PC-9 (cell line): ENCODE measurements at regions not wholly inside any gene's neighbourhood (a gene's known extent, or its start where the extent isn't known, plus 50 kb on each side); places are given as distances from the start of the nearest gene placed in this dataset.
"Not testable (repeated sequence)": the region's sequence is repeated elsewhere in the genome, so short reads cannot be mapped to it uniquely, and the experiment has no call there.

Experiments
- BruUV-seq: library from RNA; stranded (reverse); fragments of 400-500 nt; replicated peaks from 2 replicates; lab custom pipeline; 2021; lab: Mats Ljungman, UMichigan
- CTCF ChIA-PET: fragments of 300-600 bp; sonication (Branson Sonifier 250); formaldehyde crosslinking; loops from one replicate; lab custom pipeline; 2022; ENCODE audit warnings: antibody characterized with exemption; lab: Charles Lee
- POLR2A ChIA-PET: fragments of 300-600 bp; sonication (Branson Sonifier 250); formaldehyde crosslinking; loops from one replicate; lab custom pipeline; 2022; ENCODE audit warnings: antibody characterized with exemption; ENCODE audit not compliant: unreplicated experiment; lab: Charles Lee
- DNase-seq, 2 experiments: peaks; one replicate each; pipeline versions ENCODE4 v3.0.0 to v3.0.0-alpha.2; 2015 to 2022; ENCODE audit warnings: mixed read lengths in 1 of 2
- H2AFZ ChIP-seq: fragments of 200-600 bp; sonication (generic); 2 replicates; pipeline ENCODE4 v1.8.1; 2017; ENCODE audit warnings: antibody characterized with exemption
- H3F3A ChIP-seq: fragments of 200-600 bp; sonication (generic); 2 replicates; pipeline ENCODE4 v1.8.1; 2017; ENCODE audit warnings: antibody characterized with exemption, mild to moderate bottlenecking, low read depth; ENCODE audit not compliant: insufficient read depth
- H3K27ac ChIP-seq: fragments of 200-600 bp; sonication (generic); 2 replicates; pipeline ENCODE4 v1.6.1; 2016; ENCODE audit warnings: mixed run types
- H3K27me3 ChIP-seq: fragments of 200-600 bp; sonication (generic); 2 replicates; pipeline ENCODE4 v1.6.1; 2016; ENCODE audit warnings: low read depth, mixed run types; ENCODE audit not compliant: insufficient read depth
- H3K36me3 ChIP-seq: fragments of 200-600 bp; sonication (generic); 2 replicates; pipeline ENCODE4 v1.6.1; 2016; ENCODE audit warnings: low read depth, mixed run types
- H3K4me1 ChIP-seq: fragments of 200-600 bp; sonication (generic); replicated peaks from 2 replicates; pipeline ENCODE4 v1.6.1; 2016; ENCODE audit warnings: mixed run types; ENCODE audit not compliant: insufficient read depth
- H3K4me2 ChIP-seq: fragments of 200-600 bp; sonication (generic); 2 replicates; pipeline ENCODE4 v1.6.1; 2017; ENCODE audit warnings: mixed run types
- H3K4me3 ChIP-seq: fragments of 200-600 bp; sonication (generic); 2 replicates; pipeline ENCODE4 v1.6.1; 2016; ENCODE audit warnings: mixed run types
- H3K79me2 ChIP-seq: fragments of 200-600 bp; sonication (generic); 2 replicates; pipeline ENCODE4 v1.6.1; 2017; ENCODE audit warnings: low read depth, mixed run types
- H3K9me2 ChIP-seq: fragments of 200-600 bp; sonication (generic); 2 replicates; pipeline ENCODE4 v1.8.1; 2017; ENCODE audit warnings: mild to moderate bottlenecking; ENCODE audit not compliant: insufficient read depth
- H3K9me3 ChIP-seq: fragments of 200-600 bp; sonication (generic); 2 replicates; pipeline ENCODE4 v1.8.1; 2016; ENCODE audit warnings: low read depth; ENCODE audit not compliant: insufficient read depth
- H4K20me1 ChIP-seq: fragments of 200-600 bp; sonication (generic); 2 replicates; pipeline ENCODE4 v1.8.1; 2017; ENCODE audit not compliant: insufficient read depth
- EZH2 ChIP-seq: fragments of 200-600 bp; sonication (generic); IDR thresholded peaks from 2 replicates; pipeline ENCODE4 v1.8.0; 2017; ENCODE audit warnings: antibody characterized with exemption, low read depth
- intact Hi-C: fragments of 100-400 bp; cut with micrococcal nuclease; formaldehyde crosslinking; loops from one replicate; pipeline ENCODE4 v1.10.0; 2022; ENCODE audit not compliant: unreplicated experiment
- TF ChIP-seq, protein P1 (sequence below): fragments of 200-600 bp; sonication (generic); conservative IDR thresholded peaks from 2 replicates; pipeline ENCODE4 v1.6.1; 2017; ENCODE audit warnings: mixed run types, antibody characterized with exemption, mild to moderate bottlenecking, moderate library complexity

DNA sequence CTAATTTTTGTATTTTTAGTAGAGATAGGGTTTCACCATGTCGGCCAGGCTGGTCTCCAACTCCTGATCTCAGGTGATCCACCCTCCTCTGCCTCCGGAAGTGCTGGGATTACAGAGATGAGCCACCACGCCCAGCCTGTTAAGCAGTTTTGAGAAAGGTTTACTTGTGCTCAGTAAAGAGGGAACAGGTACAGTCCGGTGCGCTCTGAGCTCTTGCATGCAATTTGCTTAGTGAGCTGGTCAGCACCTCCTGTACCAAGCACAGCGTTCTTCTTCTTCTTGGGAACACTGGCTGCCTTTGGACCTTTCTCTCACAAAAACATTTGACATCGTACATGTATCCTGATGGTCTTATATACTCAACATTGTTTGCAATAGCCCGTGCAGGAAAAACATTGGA, 118.3 kb downstream of the AKR1D1 start:
- Histone ChIP-seq H3K4me1 (peaks cover 35% of the 10 kb centered on the region), H3K9me2 (no peaks in the 10 kb centered on the region), H3K79me2 (no peaks in the 10 kb centered on the region), H4K20me1 (no peaks in the 10 kb centered on the region), H3K36me3 (no peaks in the 10 kb centered on the region), H3K4me2 (no peak overlapping the region), H3K4me3 (no peak overlapping the region), H3K27me3 (no peaks in the 10 kb centered on the region), H3K27ac (no peak overlapping the region), H3F3A (peaks cover 20% of the 10 kb centered on the region; the same call in 1 of the 2 replicates), H2AFZ (no peak overlapping the region), H3K9me3 (0 out of 2 replicates have a peak, but pooled peaks cover 3% of the 10 kb centered on the region)
- TF ChIP-seq, protein P1, sequence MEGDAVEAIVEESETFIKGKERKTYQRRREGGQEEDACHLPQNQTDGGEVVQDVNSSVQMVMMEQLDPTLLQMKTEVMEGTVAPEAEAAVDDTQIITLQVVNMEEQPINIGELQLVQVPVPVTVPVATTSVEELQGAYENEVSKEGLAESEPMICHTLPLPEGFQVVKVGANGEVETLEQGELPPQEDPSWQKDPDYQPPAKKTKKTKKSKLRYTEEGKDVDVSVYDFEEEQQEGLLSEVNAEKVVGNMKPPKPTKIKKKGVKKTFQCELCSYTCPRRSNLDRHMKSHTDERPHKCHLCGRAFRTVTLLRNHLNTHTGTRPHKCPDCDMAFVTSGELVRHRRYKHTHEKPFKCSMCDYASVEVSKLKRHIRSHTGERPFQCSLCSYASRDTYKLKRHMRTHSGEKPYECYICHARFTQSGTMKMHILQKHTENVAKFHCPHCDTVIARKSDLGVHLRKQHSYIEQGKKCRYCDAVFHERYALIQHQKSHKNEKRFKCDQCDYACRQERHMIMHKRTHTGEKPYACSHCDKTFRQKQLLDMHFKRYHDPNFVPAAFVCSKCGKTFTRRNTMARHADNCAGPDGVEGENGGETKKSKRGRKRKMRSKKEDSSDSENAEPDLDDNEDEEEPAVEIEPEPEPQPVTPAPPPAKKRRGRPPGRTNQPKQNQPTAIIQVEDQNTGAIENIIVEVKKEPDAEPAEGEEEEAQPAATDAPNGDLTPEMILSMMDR, result no peak
- TF ChIP-seq EZH2, result no peak
- intact Hi-C loops, result no loop called here
- BruUV-seq, result no TSS peak
- DNase-seq, result no peak
- POLR2A ChIA-PET, result no interaction called here
- CTCF ChIA-PET, result no interaction called here

DNA sequence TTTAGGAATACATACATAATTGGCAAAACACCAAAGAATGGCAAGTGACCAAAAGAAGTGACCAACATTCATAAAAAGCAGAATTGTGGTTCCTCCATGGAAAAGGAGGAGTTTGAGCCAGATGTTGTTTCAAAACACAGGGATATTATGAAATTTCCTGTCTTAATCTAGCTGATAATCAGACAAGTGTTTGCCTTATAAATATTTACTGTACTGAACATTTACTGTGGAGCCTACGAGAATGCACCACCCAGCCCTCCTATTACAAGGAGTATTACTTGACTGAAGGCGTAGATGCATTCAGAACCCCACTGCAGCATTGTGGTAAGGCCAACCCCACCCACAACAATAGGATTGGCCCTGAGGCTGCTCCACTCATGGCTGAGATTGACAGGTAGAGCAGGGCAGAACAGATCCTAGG, 118.9 kb downstream of the AKR1D1 start:
- H3K27ac ChIP-seq, result no peak overlapping the region
- peaks cover 5% of the 10 kb centered on the region; the same call in 1 of the 2 replicates for H3K9me2 ChIP-seq
- H3K36me3 ChIP-seq, result no peaks in the 10 kb centered on the region
- peaks cover 35% of the 10 kb centered on the region for H3K4me1 ChIP-seq
- BruUV-seq, result no TSS peak
- POLR2A ChIA-PET, result no interaction called here
- no peak for TF ChIP-seq EZH2
- TF ChIP-seq, protein P1, result no peak
- H3F3A ChIP-seq, result peaks cover 20% of the 10 kb centered on the region; the same call in 1 of the 2 replicates
- H3K9me3 ChIP-seq, result 0 out of 2 replicates have a peak, but pooled peaks cover 3% of the 10 kb centered on the region
- no peaks in the 10 kb centered on the region for H4K20me1 ChIP-seq
- intact Hi-C loops, result no loop called here
- H3K4me2 ChIP-seq, result no peak overlapping the region
- no peaks in the 10 kb centered on the region for H3K27me3 ChIP-seq
- CTCF ChIA-PET, result no interaction called here
- peak; percentile 20 to 66 for DNase-seq
- no peaks in the 10 kb centered on the region for H3K79me2 ChIP-seq
- no peak overlapping the region for H3K4me3 ChIP-seq
- no peak overlapping the region for H2AFZ ChIP-seq

DNA sequence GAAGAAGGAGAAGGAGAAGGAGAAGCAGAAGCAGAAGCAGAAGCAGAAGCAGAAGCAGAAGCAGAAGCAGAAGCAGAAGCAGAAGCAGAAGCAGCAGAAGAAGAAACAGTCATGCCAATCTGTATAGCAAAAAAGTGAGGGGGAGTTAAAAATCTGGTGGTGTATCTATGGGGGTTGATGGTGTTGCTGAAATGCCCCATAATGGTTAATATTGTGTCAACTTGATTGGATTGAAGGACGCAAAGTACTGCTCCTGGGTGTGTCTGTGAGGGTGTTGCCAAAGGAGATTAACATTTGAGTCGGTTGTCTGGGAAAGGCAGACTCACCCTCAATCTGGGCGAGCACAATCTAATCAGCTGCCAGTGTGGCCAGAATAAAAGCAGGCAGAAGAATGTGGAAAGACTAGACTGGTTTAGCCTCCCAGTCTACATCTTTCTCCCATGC, 120.3 kb downstream of the AKR1D1 start:
- peak overlapping the region; percentile 54 for H3K27ac ChIP-seq
- H3K4me1 ChIP-seq, result peaks cover 35% of the 10 kb centered on the region
- intact Hi-C loops, H3K79me2 ChIP-seq, H3K36me3 ChIP-seq, H3K9me3 ChIP-seq, POLR2A ChIA-PET, H3K4me3 ChIP-seq, BruUV-seq, H3K27me3 ChIP-seq, H3K9me2 ChIP-seq, H4K20me1 ChIP-seq, H2AFZ ChIP-seq, CTCF ChIA-PET: not testable (repeated sequence)
- H3K4me2 ChIP-seq, result peak overlapping the region; percentile 27
- peaks cover 20% of the 10 kb centered on the region; the same call in 1 of the 2 replicates for H3F3A ChIP-seq
- peak; percentile 57 to 82 for DNase-seq
